HG02571 (cell line): ENCODE measurements at regions not wholly inside any gene's neighbourhood (a gene's known extent, or its start where the extent isn't known, plus 50 kb on each side); places are given as distances from the start of the nearest gene placed in this dataset.

Source experiments
- ATAC-seq: cut with Tn5 transposase; IDR thresholded peaks from one replicate; pipeline ENCODE4 v1.9.1; 2021; ENCODE audit warnings: mild to moderate bottlenecking, moderate library complexity; ENCODE audit not compliant: unreplicated experiment

DNA sequence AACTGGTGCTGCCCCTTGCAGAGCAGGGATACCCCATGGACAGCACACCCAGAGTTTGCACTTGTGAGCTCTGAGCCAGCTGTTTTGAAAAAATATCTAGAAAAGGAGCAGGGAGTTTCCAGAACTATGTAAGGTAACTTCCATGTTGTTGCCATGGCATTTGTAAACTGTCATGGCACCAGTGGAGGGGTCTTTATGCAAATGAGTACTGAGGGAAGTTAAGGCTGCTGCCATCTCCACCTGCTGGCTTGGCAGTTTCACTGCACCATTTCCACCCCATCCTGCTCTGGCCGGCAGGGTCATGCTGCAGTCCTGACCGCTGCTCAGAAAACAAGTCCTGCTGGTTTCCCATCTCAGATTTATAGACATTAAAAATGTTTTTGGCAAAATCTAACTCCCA is 52.3 kb upstream of the SNTG2 start:
- no peak for ATAC-seq

DNA sequence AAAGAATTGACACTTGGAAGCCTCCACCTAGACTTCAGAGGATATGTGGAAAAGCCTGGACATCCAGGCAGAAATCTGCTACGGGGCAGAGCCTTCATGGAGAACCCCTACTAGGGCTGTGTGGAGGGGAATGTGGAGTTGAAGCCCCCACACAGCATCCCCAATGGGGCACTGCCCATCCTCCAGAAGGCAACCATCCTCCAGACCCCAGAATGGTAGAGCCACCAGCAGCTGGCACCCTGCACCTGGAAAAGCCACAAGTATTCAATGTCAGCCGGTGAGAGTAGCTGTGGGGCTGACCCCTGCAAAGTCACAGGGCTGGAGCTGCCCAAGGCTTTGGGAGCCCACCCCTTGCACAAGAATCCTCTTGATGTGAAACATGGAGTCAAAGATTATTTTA is 53.6 kb upstream of the SNTG2 start:
- ATAC-seq: no peak

DNA sequence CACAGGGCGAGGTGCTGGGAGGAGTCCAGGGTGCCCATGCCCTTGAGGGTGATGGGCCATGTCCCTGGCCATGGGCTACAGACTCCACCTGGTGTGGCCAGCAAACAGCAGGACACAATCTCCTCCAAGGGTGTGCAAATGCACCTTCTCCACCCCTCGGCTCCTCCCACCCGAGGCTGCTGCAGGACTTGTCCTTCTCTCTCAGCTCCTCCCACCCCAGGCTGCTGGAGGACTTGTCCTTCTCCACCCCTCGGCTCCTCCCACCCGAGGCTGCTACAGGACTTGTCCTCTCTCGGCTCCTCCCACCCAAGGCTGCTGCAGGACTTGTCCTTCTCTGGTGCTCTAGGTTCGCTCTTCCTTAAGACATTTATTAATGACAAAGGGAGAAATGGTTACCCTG is 57.3 kb upstream of the SNTG2 start:
- ATAC-seq: no peak

DNA sequence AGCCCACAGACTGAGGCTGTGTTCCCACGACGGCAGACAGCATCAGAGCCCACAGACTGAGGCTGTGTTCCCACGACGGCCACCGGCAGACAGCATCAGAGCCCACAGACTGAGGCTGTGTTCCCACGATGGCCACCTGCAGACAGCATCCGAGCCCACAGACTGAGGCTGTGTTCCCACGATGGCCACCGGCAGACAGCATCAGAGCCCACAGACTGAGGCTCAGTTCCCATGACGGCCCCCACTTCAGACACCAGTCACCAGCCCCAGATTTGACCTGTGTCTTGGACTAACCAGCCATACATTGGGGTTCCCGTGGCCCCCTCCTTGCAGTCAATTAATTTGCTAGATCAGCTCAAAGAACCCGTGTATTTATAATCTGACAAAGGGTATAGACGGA is 57.8 kb upstream of the SNTG2 start:
- no peak for ATAC-seq

DNA sequence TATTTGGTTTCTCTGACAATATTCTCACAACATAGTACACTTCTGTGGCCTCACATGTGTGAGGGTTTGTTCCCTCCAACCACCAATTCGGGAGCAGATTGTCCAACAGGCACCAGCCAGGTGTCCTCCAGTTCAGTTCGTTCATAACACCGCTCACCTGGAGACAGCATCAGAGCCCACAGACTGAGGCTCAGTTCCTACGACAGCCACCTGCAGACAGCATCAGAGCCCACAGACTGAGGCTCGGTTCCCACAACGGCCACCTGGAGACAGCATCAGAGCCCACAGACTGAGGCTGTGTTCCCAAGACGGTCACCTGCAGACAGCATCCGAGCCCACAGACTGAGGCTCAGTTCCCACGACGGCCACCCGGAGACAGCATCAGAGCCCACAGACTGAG is 58.2 kb upstream of the SNTG2 start:
- ATAC-seq: no peak

DNA sequence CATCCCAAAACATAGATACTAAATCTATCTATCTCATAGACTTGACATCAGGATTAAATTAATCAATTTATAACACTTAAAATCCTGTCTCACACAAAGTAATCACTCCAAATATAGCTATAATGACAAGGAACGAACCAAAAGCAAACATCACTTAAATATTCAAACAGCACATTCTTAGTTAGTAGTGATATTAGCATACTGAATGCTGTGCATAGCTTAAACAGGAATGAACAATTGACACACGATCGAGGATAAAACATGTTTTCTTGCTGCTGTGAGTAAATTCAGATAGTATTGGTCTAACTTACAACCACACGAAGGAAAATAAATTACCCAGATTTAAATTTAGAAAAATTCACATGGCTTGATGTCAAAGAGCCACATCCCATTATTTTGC is 58.9 kb upstream of the SNTG2 start:
- ATAC-seq: no peak

DNA sequence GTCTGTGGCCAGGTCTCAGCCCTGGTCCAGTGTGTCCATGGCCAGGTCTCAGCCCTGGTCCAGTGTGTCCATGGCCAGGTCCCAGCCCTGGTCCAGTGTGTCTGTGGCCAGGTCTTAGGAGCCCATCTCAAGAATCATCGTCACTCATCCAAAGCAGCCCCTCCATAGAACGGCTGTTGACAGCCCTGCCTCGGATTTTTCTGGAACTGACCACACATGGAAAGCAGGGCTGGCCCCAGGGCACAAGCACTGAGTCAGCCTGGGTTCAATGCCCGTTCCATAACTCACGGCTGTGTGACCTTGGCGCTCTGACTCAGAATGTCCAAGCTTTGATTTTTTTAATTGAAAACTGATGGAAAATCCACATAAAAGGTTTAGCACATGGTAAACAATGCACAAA is 59.9 kb upstream of the SNTG2 start:
- ATAC-seq: no peak

DNA sequence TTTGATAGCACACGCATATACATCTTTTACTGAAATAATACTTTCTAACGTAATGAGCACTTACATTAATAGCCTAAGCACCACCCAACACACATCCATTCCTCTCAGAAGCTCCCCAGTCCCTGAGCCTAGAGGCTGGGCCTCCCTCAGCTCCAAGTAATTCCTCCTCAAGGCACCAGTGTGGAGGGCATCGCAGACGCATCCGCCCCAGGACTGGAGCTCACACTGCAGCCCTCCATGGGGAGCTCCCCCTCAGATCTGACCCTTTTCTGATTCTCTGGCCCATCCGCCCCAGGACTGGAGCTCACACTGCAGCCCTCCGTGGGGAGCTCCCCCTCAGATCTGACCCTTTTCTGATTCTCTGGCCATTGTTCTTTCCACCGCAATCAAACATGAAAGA is 60.4 kb upstream of the SNTG2 start:
- no peak for ATAC-seq

DNA sequence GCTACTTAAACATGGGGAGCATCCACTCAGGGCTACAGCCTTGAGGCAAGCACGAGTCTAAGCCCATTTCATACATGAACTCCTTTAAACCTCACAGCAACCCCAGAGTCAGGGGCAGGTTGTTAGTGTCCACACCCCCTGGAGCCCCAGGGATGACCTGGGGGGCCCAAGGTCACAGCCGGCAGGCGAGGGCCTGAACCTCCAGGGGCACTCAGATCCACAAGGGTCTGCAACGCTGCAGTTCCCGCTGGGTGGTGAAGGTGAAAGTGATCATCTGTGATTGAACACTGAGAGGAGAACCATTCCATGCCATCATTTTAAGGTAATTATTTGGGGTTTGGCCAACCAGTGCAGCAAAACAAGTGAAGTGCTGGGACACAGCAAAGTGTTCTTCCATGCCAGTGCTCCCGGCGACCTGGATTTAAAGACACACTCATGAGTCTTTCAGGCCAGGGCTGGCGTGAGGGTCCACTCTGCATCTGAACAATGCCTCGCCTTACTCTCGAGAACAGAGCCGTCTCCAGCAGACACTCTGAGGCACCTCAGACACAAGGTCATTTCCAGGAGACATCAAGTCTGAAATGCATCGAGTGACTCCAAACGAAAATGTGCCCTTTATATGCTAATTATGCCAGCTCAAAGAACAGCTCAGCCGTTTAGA is 61.6 kb upstream of the SNTG2 start:
- no peak for ATAC-seq

DNA sequence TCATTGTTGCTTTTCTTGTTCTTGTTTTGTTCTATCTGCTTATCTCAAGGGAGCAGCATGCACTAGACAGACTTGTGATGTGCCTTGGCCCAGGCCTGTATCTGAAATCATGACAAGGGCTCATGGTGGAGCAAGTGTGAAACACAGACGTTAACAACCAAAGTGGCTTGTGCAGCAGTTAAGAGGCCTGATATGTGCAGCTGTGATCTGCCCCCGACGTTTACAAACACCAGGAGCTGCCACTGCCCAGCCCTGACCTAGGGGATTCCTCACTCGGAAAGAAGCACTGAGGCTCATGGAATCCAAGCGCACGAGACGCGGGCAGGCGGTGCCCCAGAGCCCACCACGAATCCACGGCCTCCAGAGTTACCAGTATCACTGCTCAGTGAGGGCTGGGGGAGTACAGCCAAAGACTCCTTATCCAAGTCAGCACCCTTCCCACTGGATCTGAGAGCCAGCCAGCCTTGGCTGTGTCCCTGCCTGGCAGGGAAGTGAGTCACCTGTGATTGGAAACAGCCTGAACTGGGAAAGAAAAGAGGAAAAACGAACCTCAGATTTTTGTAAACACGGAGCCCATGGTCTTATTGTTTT is 62.3 kb upstream of the SNTG2 start:
- no peak for ATAC-seq

DNA sequence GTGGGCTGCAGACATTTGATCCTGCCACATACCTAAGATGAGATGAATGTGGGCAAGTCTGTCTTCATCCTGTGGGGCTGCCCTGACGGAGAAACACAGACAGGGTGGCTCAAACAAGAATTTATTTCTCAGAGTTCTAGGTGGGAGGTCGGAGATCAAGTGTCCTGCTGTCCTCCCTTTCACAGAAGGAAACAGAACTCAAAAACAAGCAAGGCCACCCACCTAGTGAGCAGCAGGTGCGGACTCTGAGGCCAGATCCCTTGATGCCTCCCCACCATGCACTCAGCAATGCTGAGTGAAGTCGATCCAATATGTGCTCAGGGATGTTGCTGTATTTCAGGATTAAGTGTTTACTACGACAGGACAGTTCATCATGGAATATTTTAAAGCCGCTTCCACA is 63.0 kb upstream of the SNTG2 start:
- no peak for ATAC-seq

DNA sequence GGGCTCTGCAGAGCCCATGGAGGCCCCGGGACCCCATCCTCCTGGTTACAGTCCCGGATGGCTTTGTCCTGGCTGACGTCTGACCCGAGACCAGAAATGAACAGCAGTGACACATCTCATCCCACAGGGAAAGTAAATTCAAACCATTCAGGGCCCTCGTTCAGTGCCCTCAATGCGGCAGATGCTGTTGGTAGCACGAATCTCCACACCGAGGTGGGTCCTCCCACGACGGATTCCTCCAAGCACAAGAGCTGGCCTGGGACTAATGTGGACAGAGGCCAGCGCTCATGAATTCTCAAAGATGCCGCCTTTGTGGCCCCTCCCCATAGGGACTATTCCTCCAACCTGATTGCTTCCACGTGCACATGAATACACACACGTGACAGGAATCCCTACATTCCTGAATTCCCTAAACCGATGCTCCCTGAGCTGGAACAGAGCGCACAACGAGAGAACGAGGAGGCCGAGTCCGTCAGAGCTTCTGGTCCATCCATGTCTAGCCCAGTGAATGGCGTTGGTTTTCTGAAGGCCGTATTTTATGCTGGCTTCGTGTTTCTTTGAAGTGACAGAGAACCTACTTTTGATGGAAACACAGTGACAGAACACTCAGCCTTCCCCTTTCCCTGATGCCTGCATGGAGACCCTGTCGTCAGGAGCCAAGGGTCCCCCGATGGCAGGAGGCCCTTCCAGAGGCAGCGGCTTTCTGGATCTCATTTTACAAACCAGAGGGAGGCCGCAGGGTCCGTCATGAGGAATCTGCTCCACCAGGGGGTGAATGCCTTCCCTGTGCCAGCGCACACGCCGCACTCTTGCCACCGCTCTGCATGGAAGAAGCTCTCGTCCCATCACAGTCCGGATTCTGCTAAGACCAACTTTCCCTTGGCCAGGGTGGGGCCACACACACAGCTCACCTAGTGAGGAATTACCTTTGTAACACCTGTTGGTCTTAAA is 64.3 kb upstream of the SNTG2 start:
- ATAC-seq: no peak

DNA sequence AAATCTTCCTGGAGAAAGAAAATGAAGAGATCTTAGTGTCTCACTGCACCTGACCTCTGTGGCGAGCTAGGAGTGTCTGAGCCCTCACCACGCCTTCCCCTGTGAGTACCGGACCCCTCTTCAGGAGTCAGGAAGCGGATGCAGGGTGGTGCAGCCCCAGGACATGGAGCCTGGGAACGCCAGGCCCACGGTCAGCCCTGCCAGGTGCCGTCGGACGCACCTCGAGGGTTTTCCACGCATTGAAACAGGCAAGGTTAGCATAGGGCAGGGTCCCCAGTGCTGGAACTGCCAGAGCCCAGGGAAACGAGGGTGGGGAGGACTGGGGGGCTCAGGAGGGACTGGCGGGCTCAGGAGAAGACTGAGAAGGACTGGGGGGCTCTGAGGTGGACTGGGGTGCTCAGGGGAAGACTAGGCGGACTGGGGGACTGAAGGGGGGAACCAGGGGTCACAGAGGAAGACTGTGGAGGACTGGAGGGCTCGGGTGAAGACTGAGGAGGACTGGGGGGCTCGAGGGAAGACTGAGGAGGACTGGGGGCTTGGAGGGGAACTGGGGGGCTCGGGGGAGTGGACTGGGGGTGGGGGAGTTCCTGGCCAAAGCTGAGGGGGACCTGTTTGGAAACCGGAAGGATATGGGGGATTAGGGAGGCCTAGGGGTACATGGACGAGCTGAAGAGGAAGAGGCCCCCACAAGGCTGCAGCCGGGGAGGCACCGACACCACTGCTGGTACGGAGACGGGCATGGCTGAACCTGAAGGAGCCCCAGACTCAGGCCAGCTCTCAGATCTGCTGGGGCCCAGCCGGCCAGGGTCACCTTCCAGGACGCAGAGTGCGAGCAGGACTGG is 65.2 kb upstream of the SNTG2 start:
- ATAC-seq: no peak

DNA sequence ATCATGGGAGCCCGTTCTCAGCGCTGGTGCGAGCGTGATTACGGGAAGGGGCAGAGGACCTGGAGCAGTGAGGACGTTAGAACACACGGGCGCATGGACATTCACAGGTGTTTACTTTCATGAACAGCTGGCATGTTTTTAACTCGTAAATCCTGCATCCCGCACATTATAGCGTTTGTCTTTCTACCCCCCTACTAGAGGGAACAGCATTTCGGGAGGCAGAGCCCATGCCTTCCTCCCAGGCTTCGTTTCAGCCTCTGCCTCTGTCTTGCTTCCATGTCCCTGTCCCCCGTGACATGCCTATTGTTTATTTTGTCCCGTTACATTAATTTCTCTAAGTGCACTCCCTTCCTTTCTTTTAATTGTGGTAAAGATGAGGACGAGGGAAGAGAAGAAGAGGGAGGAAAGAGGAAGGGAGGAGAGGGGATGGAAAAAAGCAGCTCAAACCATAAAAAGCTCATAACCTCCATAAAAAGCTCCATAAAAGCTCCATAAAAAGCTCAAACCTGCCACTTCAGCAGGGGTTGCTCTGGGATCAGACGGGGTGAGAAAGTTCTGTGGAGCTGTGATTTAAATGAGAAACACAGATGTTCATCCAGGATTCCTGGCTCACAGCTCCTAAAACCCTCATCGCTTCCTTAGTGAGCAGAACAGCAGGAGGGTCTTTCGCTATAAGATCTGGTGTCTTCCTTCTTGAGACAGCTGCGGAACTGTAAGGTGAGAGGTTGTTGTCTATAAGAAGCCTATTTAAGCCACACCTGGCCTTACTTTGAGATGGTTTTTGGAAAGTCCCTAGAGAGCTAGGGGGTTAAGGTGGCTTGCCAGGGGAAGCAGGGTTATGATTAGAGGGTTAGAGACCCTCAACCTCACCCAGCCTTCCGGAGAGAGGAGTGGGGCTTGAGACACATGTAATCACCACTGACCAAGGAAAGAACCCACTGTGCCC is 66.6 kb upstream of the SNTG2 start:
- ATAC-seq: no peak

DNA sequence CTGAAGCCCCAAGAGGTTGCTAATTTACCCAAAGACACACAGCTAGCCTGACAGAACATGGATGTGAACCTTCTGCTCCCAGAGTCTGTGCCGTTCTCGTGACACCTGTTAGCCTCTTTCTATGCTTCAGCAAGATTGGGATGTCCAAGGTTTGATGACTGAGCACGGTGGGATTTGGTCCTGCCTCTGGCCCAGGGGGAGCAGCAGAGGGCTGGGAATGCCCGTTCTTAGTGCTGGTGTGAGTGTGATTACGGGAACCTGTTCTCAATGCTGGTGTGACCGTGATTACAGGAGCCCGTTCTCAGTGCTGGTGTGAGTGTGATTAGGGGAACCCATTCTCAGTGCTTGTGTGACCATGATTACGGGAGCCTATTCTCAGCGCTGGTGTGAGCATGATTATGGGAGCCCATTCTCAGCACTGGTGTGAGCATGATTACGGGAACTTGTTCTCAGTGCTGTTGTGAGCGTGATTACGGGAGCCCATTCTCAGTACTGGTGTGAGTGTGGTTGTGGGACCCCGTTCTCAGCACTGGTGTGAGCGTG is 67.3 kb upstream of the SNTG2 start:
- ATAC-seq: no peak

DNA sequence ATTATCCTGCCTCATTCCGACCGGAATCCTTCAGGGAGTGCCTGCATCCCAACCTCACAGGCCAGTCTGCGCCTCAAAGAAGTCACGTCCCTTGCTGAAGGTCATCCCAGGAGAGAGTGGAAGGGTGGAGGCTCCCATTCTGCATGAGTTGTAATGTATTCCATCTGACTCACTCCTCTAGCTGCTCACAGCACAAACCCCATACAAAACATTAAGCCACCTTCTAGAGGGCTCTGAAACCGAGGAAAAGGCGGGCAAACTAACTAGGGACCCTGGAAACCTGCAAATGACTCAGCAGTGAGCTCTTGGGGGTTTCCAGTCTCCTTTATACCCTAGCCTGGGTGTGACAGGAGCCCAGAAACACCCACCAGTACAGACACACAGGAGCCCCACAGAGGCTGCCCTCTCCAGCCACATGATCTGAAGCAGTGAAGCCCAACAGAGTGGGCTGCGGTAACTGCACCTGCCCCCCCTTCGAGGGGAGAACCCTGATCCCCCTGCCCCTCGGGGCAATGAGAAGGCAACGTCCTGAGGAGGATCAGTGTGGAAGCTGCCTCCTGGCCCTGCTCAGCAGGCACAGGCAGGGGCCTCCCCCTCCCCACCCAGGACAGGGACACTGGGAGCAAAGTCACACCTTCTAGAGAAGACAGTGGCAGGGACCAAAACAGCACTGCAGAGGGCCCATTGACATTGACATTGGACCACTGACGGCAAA is 69.3 kb upstream of the SNTG2 start:
- peak; percentile 72 for ATAC-seq

DNA sequence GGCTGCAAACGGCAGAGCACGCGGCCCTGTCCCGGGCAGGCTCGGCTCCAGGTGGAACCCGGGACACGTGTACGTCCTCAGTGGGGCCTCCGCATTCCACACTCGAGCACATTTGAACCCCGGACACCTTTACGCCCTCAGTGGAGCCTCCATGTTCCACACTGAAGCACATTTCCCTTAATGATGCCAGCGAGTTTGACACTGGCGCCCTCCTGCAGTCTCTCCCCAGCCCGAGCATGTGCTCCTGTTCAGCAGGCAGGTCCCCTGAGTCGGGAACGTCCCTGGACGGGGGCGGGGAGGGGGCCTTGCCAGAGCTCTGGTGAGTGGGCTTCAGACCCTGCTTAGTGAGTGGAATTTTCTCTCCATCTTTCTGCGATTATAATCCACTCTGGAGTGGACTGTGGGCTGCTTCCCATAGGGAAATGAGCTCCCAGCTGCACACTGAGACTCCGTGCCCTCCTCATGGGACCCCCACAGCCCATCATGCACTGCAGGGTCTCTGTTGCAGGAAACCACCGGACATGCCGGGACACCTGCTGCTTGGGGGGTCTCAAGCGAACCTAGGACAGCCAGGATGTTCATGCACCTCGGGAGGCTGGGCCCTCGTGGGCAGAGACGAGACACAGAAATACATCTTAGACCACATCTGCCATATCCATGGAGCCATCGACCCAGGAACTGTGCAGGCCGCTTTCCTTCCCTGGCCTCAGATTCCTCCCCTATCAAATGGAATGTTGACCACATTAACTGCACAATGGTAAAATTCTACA is 70.3 kb upstream of the SNTG2 start:
- no peak for ATAC-seq

DNA sequence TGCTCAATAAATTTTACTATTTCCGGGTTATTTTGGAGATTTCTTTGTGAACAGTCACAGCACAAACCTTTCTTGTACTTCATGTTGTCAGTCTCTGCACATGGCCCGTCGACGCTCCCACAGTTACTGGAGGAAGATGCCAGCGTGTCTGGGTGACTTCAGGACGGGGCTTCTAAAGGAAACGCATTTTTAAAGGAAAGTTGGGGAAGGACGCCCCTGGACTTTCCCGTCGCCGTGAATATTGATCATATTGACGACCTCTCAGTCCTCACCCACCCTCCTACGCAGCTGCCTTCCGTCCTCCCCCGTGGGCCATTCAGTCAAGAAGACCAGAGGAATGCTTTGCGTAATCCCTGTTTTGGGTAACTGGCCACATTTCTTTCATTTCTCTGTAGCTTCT is 71.1 kb upstream of the SNTG2 start:
- ATAC-seq: no peak
